ENCODE measurements at regions not wholly inside any gene's neighbourhood (a gene's known extent, or its start where the extent isn't known, plus 50 kb on each side); places are given as distances from the start of the nearest gene placed in this dataset.

DNA sequence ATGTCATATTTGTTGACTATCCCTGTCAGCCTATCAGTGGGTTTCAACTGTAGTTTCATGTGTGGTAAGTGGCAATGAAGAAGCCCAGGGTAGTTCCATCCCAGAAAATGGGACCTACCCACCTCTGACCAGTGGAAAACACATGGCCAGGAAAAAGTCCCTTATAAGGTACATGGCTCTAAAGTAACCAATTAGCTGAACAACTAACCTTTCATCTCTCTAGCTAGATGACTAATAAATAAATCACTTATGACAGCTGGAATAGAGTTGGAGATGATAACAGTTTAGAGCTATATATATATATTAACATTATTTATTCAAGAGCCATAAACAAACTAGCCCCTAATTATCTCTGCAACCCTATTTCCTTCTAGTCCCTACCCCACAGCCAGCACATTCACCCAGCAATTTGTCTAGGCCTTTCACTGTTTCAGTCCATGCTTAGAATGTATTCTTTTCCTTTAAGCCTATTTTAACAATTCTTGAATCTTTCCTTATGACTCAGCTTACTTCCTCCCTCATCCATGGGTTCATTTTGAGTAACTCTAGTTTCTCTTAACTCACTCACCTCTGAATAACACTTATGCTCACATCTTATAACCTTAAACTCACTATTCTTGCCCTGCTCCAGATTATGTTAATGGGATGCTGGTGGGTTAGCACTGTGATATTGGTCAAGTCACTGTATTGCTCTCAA is 83.7 kb downstream of the TNFSF18 start:
- TF ChIP-seq SIN3A (IDR thresholded peaks at IDR 0.05; ENCODE audit: borderline replicate concordance, insufficient read depth, low read length) (no peak), POLR2AphosphoS5 (IDR thresholded peaks at IDR 0.05; ENCODE audit: low read depth, low read length) (no peak), TAF1 (IDR thresholded peaks at IDR 0.05; ENCODE audit: borderline replicate concordance, insufficient read depth, low read length) (no peak)
- TF ChIP-seq, protein P1, sequence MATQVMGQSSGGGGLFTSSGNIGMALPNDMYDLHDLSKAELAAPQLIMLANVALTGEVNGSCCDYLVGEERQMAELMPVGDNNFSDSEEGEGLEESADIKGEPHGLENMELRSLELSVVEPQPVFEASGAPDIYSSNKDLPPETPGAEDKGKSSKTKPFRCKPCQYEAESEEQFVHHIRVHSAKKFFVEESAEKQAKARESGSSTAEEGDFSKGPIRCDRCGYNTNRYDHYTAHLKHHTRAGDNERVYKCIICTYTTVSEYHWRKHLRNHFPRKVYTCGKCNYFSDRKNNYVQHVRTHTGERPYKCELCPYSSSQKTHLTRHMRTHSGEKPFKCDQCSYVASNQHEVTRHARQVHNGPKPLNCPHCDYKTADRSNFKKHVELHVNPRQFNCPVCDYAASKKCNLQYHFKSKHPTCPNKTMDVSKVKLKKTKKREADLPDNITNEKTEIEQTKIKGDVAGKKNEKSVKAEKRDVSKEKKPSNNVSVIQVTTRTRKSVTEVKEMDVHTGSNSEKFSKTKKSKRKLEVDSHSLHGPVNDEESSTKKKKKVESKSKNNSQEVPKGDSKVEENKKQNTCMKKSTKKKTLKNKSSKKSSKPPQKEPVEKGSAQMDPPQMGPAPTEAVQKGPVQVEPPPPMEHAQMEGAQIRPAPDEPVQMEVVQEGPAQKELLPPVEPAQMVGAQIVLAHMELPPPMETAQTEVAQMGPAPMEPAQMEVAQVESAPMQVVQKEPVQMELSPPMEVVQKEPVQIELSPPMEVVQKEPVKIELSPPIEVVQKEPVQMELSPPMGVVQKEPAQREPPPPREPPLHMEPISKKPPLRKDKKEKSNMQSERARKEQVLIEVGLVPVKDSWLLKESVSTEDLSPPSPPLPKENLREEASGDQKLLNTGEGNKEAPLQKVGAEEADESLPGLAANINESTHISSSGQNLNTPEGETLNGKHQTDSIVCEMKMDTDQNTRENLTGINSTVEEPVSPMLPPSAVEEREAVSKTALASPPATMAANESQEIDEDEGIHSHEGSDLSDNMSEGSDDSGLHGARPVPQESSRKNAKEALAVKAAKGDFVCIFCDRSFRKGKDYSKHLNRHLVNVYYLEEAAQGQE (IDR thresholded peaks at IDR 0.05; ENCODE audit: insufficient read depth in 1 of 2, low read depth in 2 of 2, low read length in 2 of 2), result no peak
